A673 (cell line): ENCODE measurements at regions not wholly inside any gene's neighbourhood (a gene's known extent, or its start where the extent isn't known, plus 50 kb on each side); places are given as distances from the start of the nearest gene placed in this dataset.

Source experiments
- CTCF ChIP-seq: fragments of 300-800, 200-600 bp; sonication (generic); conservative IDR thresholded peaks from 2 replicates; pipeline ENCODE4 v1.5.1; 2017; ENCODE audit warnings: low read depth, mild to moderate bottlenecking, antibody characterized with exemption, low read length, moderate library complexity, mixed read lengths
- EZH2 ChIP-seq: fragments of 200-600 bp; sonication (generic); IDR thresholded peaks from 2 replicates; pipeline ENCODE4 v1.6.1; 2017; ENCODE audit warnings: borderline replicate concordance, low read depth, mild to moderate bottlenecking, mixed read lengths, antibody characterized with exemption, low read length; ENCODE audit not compliant: poor library complexity, severe bottlenecking

GRCh38 chr6:147970970-147971369 is 371.7 kb upstream of the SASH1 start:
- TF ChIP-seq CTCF (peak; percentile 60), EZH2 (no peak)
